Fibroblast of mammary gland (primary cell): ENCODE measurements at regions not wholly inside any gene's neighbourhood (a gene's known extent, or its start where the extent isn't known, plus 50 kb on each side); places are given as distances from the start of the nearest gene placed in this dataset.
A peak's percentile ranks its signal among the peaks of the same experiment; 100 is the strongest.

Experiments
- DNase-seq: peaks from one replicate; pipeline ENCODE4 v3.0.0-alpha.2; 2010; ENCODE audit warnings: low read depth
- H3K4me3 ChIP-seq: 2 replicates; pipeline ENCODE4 v1.5.1; 2011; ENCODE audit warnings: low read depth, mild to moderate bottlenecking, low read length, moderate library complexity; ENCODE audit not compliant: control insufficient read depth
- TF ChIP-seq, protein P1 (sequence below): conservative IDR thresholded peaks from 2 replicates; pipeline ENCODE4 v1.5.1; 2011; ENCODE audit warnings: low read depth, low read length, inconsistent platforms; ENCODE audit not compliant: control insufficient read depth, insufficient read depth

DNA sequence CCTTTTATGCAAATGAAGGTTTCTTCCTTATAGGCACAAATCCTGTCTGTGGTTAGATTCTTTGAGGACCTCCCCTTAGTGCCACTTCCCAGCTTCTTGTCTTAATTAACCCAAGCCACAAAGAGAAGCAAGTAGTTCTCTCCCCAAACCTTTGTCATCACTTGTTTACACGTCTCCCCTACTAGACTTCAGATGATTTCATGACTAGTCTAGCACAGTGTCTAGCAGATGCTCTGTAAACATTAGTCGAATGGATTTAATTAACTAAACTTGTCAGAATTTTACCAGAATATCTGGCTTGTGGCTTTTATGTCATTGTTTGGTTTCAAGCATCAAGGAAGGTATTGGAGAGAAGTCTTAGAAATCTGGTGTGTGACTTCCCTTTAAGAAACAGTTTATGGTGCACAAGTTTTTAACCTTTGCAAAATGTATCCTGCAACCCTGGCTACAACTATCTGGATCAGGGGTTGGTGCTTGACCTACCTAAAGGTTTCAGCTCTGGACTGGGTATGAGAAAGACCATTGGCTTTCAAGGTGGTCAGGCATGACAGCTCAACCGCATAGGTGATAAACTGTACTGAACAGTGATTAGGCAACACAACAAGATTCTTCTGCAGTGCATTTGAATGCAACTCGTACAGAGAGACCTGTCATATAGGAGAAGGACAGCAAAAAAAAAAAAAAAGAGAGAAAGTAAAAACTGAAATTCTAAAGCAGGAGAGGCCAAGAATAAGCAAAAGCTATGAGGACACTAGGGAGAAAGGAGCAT, 93.2 kb upstream of the CCDC150 start:
- TF ChIP-seq, protein P1, sequence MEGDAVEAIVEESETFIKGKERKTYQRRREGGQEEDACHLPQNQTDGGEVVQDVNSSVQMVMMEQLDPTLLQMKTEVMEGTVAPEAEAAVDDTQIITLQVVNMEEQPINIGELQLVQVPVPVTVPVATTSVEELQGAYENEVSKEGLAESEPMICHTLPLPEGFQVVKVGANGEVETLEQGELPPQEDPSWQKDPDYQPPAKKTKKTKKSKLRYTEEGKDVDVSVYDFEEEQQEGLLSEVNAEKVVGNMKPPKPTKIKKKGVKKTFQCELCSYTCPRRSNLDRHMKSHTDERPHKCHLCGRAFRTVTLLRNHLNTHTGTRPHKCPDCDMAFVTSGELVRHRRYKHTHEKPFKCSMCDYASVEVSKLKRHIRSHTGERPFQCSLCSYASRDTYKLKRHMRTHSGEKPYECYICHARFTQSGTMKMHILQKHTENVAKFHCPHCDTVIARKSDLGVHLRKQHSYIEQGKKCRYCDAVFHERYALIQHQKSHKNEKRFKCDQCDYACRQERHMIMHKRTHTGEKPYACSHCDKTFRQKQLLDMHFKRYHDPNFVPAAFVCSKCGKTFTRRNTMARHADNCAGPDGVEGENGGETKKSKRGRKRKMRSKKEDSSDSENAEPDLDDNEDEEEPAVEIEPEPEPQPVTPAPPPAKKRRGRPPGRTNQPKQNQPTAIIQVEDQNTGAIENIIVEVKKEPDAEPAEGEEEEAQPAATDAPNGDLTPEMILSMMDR = no peak
- no peak for DNase-seq
- no peak overlapping the region for H3K4me3 ChIP-seq

DNA sequence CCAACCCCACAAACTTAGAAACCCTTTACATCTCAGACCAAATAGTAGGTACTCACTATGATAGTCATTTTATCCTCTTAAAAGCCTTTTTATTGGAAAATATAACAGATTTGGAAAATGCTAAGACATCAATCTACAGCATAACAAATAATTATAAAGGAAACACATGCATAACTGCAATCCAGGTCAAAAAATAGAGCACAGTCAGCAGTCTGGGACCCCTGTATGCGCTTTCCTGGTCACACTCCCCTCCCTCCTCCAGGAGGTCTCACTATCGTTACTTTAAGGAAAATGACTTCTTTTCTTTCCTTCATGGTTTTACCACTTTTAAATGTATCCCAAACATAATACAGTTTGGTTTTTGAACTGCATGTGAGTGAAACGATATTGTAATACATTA, 90.5 kb upstream of the CCDC150 start:
- DNase-seq = no peak
- TF ChIP-seq, protein P1 = no peak

DNA sequence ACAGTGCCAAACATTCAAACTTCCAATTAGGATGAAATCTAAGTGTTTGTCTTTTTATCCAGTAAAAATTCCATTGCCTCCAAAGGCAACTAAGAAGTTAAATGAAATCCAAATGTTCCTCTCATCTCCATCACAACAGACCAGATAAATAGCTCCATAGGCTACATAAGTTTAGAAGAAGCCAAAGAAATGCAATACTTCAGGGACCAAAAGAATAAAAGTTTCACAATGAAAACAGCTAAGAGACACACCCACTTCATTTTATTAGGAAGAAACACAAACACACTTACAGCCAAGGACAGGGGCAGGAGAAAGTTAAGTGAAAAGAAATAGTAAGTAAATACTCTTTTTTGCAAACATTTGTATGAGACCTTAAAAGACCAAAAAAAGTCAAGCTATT, 88.5 kb upstream of the CCDC150 start:
- H3K4me3 ChIP-seq = no peak overlapping the region
- TF ChIP-seq, protein P1 = no peak
- DNase-seq = peak; percentile 16

More for the DNA sequence above, 90.5 kb upstream of the CCDC150 start:
- no peak overlapping the region for H3K4me3 ChIP-seq

DNA sequence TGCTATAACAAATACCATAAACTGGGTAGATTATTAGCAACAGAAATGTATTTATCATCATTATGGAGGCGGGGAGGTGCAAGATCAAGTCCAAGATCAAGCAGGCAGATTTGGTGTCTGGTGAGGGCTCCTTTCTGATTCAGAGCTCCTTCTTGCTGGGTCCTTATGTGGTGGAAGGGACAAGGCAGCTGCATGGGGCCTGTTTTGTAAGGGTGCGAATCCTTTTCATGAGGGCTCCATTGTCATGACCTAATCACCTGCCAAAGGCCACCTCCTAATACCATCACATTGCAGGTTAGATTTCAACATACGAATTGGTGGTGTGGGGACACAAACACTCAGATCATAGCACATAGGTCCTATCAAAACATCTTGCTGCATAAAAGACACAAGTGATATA, 84.4 kb upstream of the CCDC150 start:
- TF ChIP-seq, protein P1 = no peak
- DNase-seq = no peak
- H3K4me3 ChIP-seq = no peak overlapping the region

DNA sequence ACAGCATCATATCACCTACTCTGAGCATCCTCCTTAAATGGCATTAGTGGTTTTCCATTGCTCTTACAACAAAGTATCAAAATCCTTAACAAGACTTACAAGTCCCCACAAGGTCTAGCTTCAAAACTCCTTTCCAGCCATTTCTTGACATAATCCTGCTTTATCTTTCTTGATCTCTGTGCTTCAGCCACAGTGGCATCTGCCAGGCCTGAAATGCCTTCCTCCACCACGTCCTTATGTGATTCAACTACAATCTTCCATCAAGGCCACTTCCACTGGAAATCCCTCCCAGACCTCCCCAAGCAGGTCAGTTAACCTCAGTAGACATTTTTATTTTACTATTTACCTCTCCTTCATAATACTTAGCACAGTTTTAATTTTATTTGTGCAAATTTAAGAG, 83.8 kb upstream of the CCDC150 start:
- TF ChIP-seq, protein P1 = no peak
- no peak overlapping the region for H3K4me3 ChIP-seq
- DNase-seq = no peak

DNA sequence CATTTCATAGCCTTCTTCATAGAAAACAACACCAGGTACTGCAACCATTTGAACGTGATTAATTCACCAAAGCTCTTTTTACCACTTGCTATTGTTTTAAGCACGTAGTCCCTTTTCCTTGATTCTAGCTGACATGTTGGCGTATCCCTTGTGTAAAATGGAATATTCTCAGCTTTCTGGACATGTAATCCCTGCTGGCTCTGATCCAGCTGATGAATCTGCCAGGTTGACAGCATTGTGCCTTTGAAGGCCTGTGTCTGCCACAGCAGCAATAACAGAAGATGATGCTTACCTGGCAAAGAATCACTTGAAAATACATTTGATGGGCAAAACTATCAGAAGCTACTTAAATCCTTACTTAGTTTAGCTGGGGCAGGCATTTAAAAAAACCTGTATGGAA, 81.0 kb upstream of the CCDC150 start:
- H3K4me3 ChIP-seq = no peak overlapping the region
- no peak for DNase-seq
- TF ChIP-seq, protein P1 = no peak
